Trophoblast cell (in vitro differentiated cells and primary cell): ENCODE measurements at regions not wholly inside any gene's neighbourhood (a gene's known extent, or its start where the extent isn't known, plus 50 kb on each side); places are given as distances from the start of the nearest gene placed in this dataset.

Experiments
- DNase-seq, 2 donors: peaks; one replicate each; pipeline ENCODE4 v3.0.0-alpha.2; 2016
- H2AFZ ChIP-seq: 2 replicates; pipeline ENCODE4 v1.6.1; 2013; ENCODE audit warnings: low read length, moderate library complexity, mild to moderate bottlenecking; ENCODE audit not compliant: insufficient read depth, poor library complexity
- H2AK5ac ChIP-seq: 2 replicates; pipeline ENCODE4 v1.6.1; 2013; ENCODE audit warnings: mild to moderate bottlenecking, low read length
- H2BK120ac ChIP-seq: 2 replicates; pipeline ENCODE4 v1.6.1; 2013; ENCODE audit warnings: low read length, mild to moderate bottlenecking, moderate library complexity; ENCODE audit not compliant: insufficient read depth, poor library complexity
- H2BK12ac ChIP-seq: 2 replicates; pipeline ENCODE4 v1.6.1; 2013; ENCODE audit warnings: mild to moderate bottlenecking, low read length, moderate library complexity
- H2BK5ac ChIP-seq: 2 replicates; pipeline ENCODE4 v1.6.1; 2013; ENCODE audit warnings: low read length, low read depth, moderate library complexity, mild to moderate bottlenecking; ENCODE audit not compliant: poor library complexity
- H3K14ac ChIP-seq: 2 replicates; pipeline ENCODE4 v1.6.1; 2013; ENCODE audit warnings: mild to moderate bottlenecking, low read length
- H3K18ac ChIP-seq: 2 replicates; pipeline ENCODE4 v1.6.1; 2013; ENCODE audit warnings: mild to moderate bottlenecking, low read length
- H3K23ac ChIP-seq: 2 replicates; pipeline ENCODE4 v1.6.1; 2013; ENCODE audit warnings: low read length
- H3K27ac ChIP-seq: 2 replicates; pipeline ENCODE4 v1.5.1; 2013; ENCODE audit warnings: low read depth, mild to moderate bottlenecking, inconsistent platforms, low read length, moderate library complexity
- H3K27me3 ChIP-seq: 2 replicates; pipeline ENCODE4 v1.6.1; 2013; ENCODE audit warnings: inconsistent platforms, mild to moderate bottlenecking, low read length, moderate library complexity; ENCODE audit not compliant: insufficient read depth
- H3K36me3 ChIP-seq, 2 experiments: 1 replicate in 1 of 2; 2 replicates in 1 of 2; pipeline ENCODE4 v1.6.1; 2013; ENCODE audit warnings: low read length in 2 of 2, mild to moderate bottlenecking in 2 of 2, moderate library complexity in 1 of 2; ENCODE audit not compliant: insufficient read depth in 2 of 2, control insufficient read depth in 1 of 2
- H3K4ac ChIP-seq: 2 replicates; pipeline ENCODE4 v1.6.1; 2013; ENCODE audit warnings: low read depth, mild to moderate bottlenecking, low read length, moderate library complexity
- H3K4me1 ChIP-seq, 2 experiments: 1 replicate in 1 of 2; 2 replicates in 1 of 2; pipeline ENCODE4 v1.6.1; 2013; ENCODE audit warnings: low read length in 2 of 2, mild to moderate bottlenecking in 2 of 2, moderate library complexity in 1 of 2; ENCODE audit not compliant: insufficient read depth in 2 of 2, control insufficient read depth in 1 of 2
- H3K4me2 ChIP-seq: 2 replicates; pipeline ENCODE4 v1.6.1; 2013; ENCODE audit warnings: inconsistent platforms, mild to moderate bottlenecking, low read length, moderate library complexity
- H3K4me3 ChIP-seq: 2 replicates; pipeline ENCODE4 v1.5.1; 2013; ENCODE audit warnings: mild to moderate bottlenecking, low read depth, low read length, inconsistent platforms
- H3K79me1 ChIP-seq: one replicate; pipeline ENCODE4 v1.6.1; 2013; ENCODE audit warnings: low read length
- H3K79me2 ChIP-seq: 2 replicates; pipeline ENCODE4 v1.6.1; 2013; ENCODE audit warnings: low read length, mild to moderate bottlenecking; ENCODE audit not compliant: control insufficient read depth, insufficient read depth, poor library complexity
- H3K9ac ChIP-seq: 2 replicates; pipeline ENCODE4 v1.6.1; 2013; ENCODE audit warnings: mild to moderate bottlenecking, low read length
- H3K9me3 ChIP-seq: 2 replicates; pipeline ENCODE4 v1.6.1; 2013; ENCODE audit warnings: low read depth, mild to moderate bottlenecking, control low read depth, inconsistent platforms, low read length; ENCODE audit not compliant: insufficient read depth
- H4K12ac ChIP-seq: 2 replicates; pipeline ENCODE4 v1.6.1; 2013; ENCODE audit warnings: low read depth, mild to moderate bottlenecking, low read length, moderate library complexity
- H4K8ac ChIP-seq: 2 replicates; pipeline ENCODE4 v1.6.1; 2013; ENCODE audit warnings: low read depth, mild to moderate bottlenecking, low read length, moderate library complexity
- H4K91ac ChIP-seq: one replicate; pipeline ENCODE4 v1.6.1; 2013; ENCODE audit warnings: low read depth, mild to moderate bottlenecking, low read length, moderate library complexity
- WGBS: extraction: QIAGEN DNeasy Blood & Tissue Kit; methylation state at CpG from one replicate; pipeline ENCODE4 v1.1.7; 2013; ENCODE audit warnings: missing lambda C conversion rate; ENCODE audit not compliant: insufficient read length, insufficient coverage; ENCODE audit errors: extremely low coverage; 5-methylcytosine and 5-hydroxymethylcytosine counted together

- H3K4me2 ChIP-seq = no peak overlapping the region
- H3K23ac ChIP-seq = no peak overlapping the region
- no peak overlapping the region for H3K4me3 ChIP-seq
- H3K4me1 ChIP-seq = no peaks in the 10 kb centered on the region
- no peak overlapping the region for H3K4ac ChIP-seq
- no peaks in the 10 kb centered on the region for H3K27me3 ChIP-seq
- no peak overlapping the region for H4K8ac ChIP-seq
- H3K14ac ChIP-seq = no peak overlapping the region
- no peaks in the 10 kb centered on the region for H3K79me2 ChIP-seq
- H3K9ac ChIP-seq = no peak overlapping the region
- H4K91ac ChIP-seq = no peak overlapping the region
- H2BK120ac ChIP-seq = no peak overlapping the region
- H2BK5ac ChIP-seq = no peak overlapping the region
- H3K36me3 ChIP-seq = no peaks in the 10 kb centered on the region
- H2AK5ac ChIP-seq = no peak overlapping the region
- no peak overlapping the region for H3K27ac ChIP-seq
- DNase-seq = no peak
- no peaks in the 10 kb centered on the region for H3K9me3 ChIP-seq
- no peak overlapping the region for H3K18ac ChIP-seq
- no peak overlapping the region for H2BK12ac ChIP-seq
- H4K12ac ChIP-seq = no peak overlapping the region
- no peaks in the 10 kb centered on the region for H3K79me1 ChIP-seq
- H2AFZ ChIP-seq = no peak overlapping the region
- WGBS = no CpG with 5 or more reads among the region's 4 CpGs
Measured at GRCh38 chr12:114164351-114164750, 198.2 kb upstream of the RBM19 start.

- no peak overlapping the region for H3K9ac ChIP-seq
- no CpG with 5 or more reads among the region's 4 CpGs for WGBS
- H4K12ac ChIP-seq = no peak overlapping the region
- no peaks in the 10 kb centered on the region for H3K9me3 ChIP-seq
- H3K23ac ChIP-seq = no peak overlapping the region
- H3K4me1 ChIP-seq = no peaks in the 10 kb centered on the region
- H4K91ac ChIP-seq = no peak overlapping the region
- no peak overlapping the region for H3K4me2 ChIP-seq
- no peak overlapping the region for H3K18ac ChIP-seq
- no peak overlapping the region for H4K8ac ChIP-seq
- no peaks in the 10 kb centered on the region for H3K36me3 ChIP-seq
- H3K4me3 ChIP-seq = no peak overlapping the region
- no peaks in the 10 kb centered on the region for H3K79me2 ChIP-seq
- H3K79me1 ChIP-seq = no peaks in the 10 kb centered on the region
- H3K4ac ChIP-seq = no peak overlapping the region
- H2BK5ac ChIP-seq = no peak overlapping the region
- H3K27ac ChIP-seq = no peak overlapping the region
- DNase-seq = peak in 1 of 2 donors; percentile 3
- no peak overlapping the region for H3K14ac ChIP-seq
- no peak overlapping the region for H2AK5ac ChIP-seq
- H3K27me3 ChIP-seq = no peaks in the 10 kb centered on the region
- H2BK120ac ChIP-seq = no peak overlapping the region
- H2BK12ac ChIP-seq = no peak overlapping the region
- no peak overlapping the region for H2AFZ ChIP-seq
Measured at GRCh38 chr12:114163771-114164170, 197.6 kb upstream of the RBM19 start.

- no peak overlapping the region for H3K23ac ChIP-seq
- no peaks in the 10 kb centered on the region for H3K9me3 ChIP-seq
- no peak overlapping the region for H2BK12ac ChIP-seq
- no peak overlapping the region for H2AFZ ChIP-seq
- no peak overlapping the region for H3K4me3 ChIP-seq
- no peak overlapping the region for H3K4ac ChIP-seq
- H3K27me3 ChIP-seq = no peaks in the 10 kb centered on the region
- H3K36me3 ChIP-seq = no peaks in the 10 kb centered on the region
- no peak overlapping the region for H3K4me2 ChIP-seq
- H2BK120ac ChIP-seq = no peak overlapping the region
- H3K9ac ChIP-seq = no peak overlapping the region
- no peaks in the 10 kb centered on the region for H3K79me1 ChIP-seq
- H3K4me1 ChIP-seq = no peaks in the 10 kb centered on the region
- H3K27ac ChIP-seq = no peak overlapping the region
- H4K12ac ChIP-seq = no peak overlapping the region
- H4K8ac ChIP-seq = no peak overlapping the region
- no peaks in the 10 kb centered on the region for H3K79me2 ChIP-seq
- no peak overlapping the region for H2AK5ac ChIP-seq
- no peak overlapping the region for H3K14ac ChIP-seq
- WGBS = no CpG with 5 or more reads among the region's 3 CpGs
- no peak overlapping the region for H2BK5ac ChIP-seq
- H3K18ac ChIP-seq = no peak overlapping the region
- DNase-seq = no peak
- H4K91ac ChIP-seq = no peak overlapping the region
Measured at GRCh38 chr12:114160445-114160844, 194.3 kb upstream of the RBM19 start.

GRCh38 chr12:114152890-114153289 lies 186.8 kb upstream of the RBM19 start:
- Histone ChIP-seq H3K4me3 (no peak overlapping the region), H3K9me3 (no peaks in the 10 kb centered on the region), H3K79me2 (no peaks in the 10 kb centered on the region), H3K36me3 (no peaks in the 10 kb centered on the region), H2BK5ac (no peak overlapping the region), H3K79me1 (no peaks in the 10 kb centered on the region), H3K27ac (no peak overlapping the region), H2AK5ac (no peak overlapping the region), H4K12ac (no peak overlapping the region), H3K4ac (no peak overlapping the region), H2BK120ac (no peak overlapping the region), H4K8ac (no peak overlapping the region), H3K14ac (no peak overlapping the region), H3K4me1 (no peaks in the 10 kb centered on the region), H3K4me2 (no peak overlapping the region), H4K91ac (no peak overlapping the region), H3K18ac (no peak overlapping the region), H2AFZ (no peak overlapping the region), H3K23ac (no peak overlapping the region), H3K9ac (no peak overlapping the region), H3K27me3 (no peaks in the 10 kb centered on the region), H2BK12ac (no peak overlapping the region)
- no peak for DNase-seq
- WGBS = no CpG with 5 or more reads among the region's 4 CpGs
